ENCODE measurements at regions not wholly inside any gene's neighbourhood (a gene's known extent, or its start where the extent isn't known, plus 50 kb on each side); places are given as distances from the start of the nearest gene placed in this dataset.

GRCh38 chrX:5051831-5052491 lies 1176.7 kb downstream of the NLGN4X start:
- in situ Hi-C loops (cut with HindIII; ENCODE audit: low pct_ligation_motif_present, low sequenced_read_pairs): no loop called here
- H3K27ac ChIP-seq: peak overlapping the region; percentile 35
- peak; percentile 49 for DNase-seq
- no peak for TF ChIP-seq CTCF (IDR thresholded peaks at IDR 0.05; ENCODE audit: low read depth, low read length, missing control alignments)
- H3K27me3 ChIP-seq (replicated peaks): no peaks in the 10 kb centered on the region
- no peak overlapping the region for H3K4me3 ChIP-seq (ENCODE audit: low read depth, low read length)
- no peaks in the 10 kb centered on the region for H3K36me3 ChIP-seq (replicated peaks)

GRCh38 chrX:5042563-5042962 lies 1186.1 kb downstream of the NLGN4X start:
- Histone ChIP-seq H3K4me3 (ENCODE audit: low read depth, low read length) (no peak overlapping the region), H3K27ac (no peak overlapping the region), H3K36me3 (replicated peaks) (no peaks in the 10 kb centered on the region), H3K27me3 (replicated peaks) (no peaks in the 10 kb centered on the region)
- in situ Hi-C loops (cut with HindIII; ENCODE audit: low pct_ligation_motif_present, low sequenced_read_pairs): no loop called here
- no peak for DNase-seq
- no peak for TF ChIP-seq CTCF (IDR thresholded peaks at IDR 0.05; ENCODE audit: low read depth, low read length, missing control alignments)

GRCh38 chrX:5031792-5032191 lies 1196.9 kb downstream of the NLGN4X start:
- Histone ChIP-seq H3K4me3 (ENCODE audit: low read depth, low read length) (no peak overlapping the region), H3K36me3 (replicated peaks) (no peaks in the 10 kb centered on the region), H3K27me3 (replicated peaks) (no peaks in the 10 kb centered on the region), H3K27ac (no peak overlapping the region)
- no peak for TF ChIP-seq CTCF (IDR thresholded peaks at IDR 0.05; ENCODE audit: low read depth, low read length, missing control alignments)
- in situ Hi-C loops (cut with HindIII; ENCODE audit: low pct_ligation_motif_present, low sequenced_read_pairs): no loop called here
- DNase-seq: no peak

GRCh38 chrX:5015451-5015850 lies 1213.2 kb downstream of the NLGN4X start:
- H3K27ac ChIP-seq: no peak overlapping the region
- no peaks in the 10 kb centered on the region for H3K27me3 ChIP-seq (replicated peaks)
- no peak overlapping the region for H3K4me3 ChIP-seq (ENCODE audit: low read depth, low read length)
- no peaks in the 10 kb centered on the region for H3K36me3 ChIP-seq (replicated peaks)
- TF ChIP-seq CTCF (IDR thresholded peaks at IDR 0.05; ENCODE audit: low read depth, low read length, missing control alignments): no peak
- DNase-seq: no peak
- in situ Hi-C loops (cut with HindIII; ENCODE audit: low pct_ligation_motif_present, low sequenced_read_pairs): no loop called here

GRCh38 chrX:4994855-4995254 lies 1233.8 kb downstream of the NLGN4X start:
- Histone ChIP-seq H3K27me3 (replicated peaks) (no peaks in the 10 kb centered on the region), H3K4me3 (ENCODE audit: low read depth, low read length) (no peak overlapping the region), H3K27ac (no peak overlapping the region), H3K36me3 (replicated peaks) (no peaks in the 10 kb centered on the region)
- in situ Hi-C loops (cut with HindIII; ENCODE audit: low pct_ligation_motif_present, low sequenced_read_pairs): no loop called here
- no peak for DNase-seq
- TF ChIP-seq CTCF (IDR thresholded peaks at IDR 0.05; ENCODE audit: low read depth, low read length, missing control alignments): no peak

GRCh38 chrX:4978613-4979012 lies 1250.1 kb downstream of the NLGN4X start:
- H3K27me3 ChIP-seq (replicated peaks): no peaks in the 10 kb centered on the region
- no peak for TF ChIP-seq CTCF (IDR thresholded peaks at IDR 0.05; ENCODE audit: low read depth, low read length, missing control alignments)
- in situ Hi-C loops (cut with HindIII; ENCODE audit: low pct_ligation_motif_present, low sequenced_read_pairs): no loop called here
- DNase-seq: no peak
- no peak overlapping the region for H3K4me3 ChIP-seq (ENCODE audit: low read depth, low read length)
- H3K27ac ChIP-seq: no peak overlapping the region
- H3K36me3 ChIP-seq (replicated peaks): no peaks in the 10 kb centered on the region

Data from brain microvascular endothelial cell (primary cell).